Spleen (tissue), 7 donors: ENCODE measurements at regions not wholly inside any gene's neighbourhood (a gene's known extent, or its start where the extent isn't known, plus 50 kb on each side); places are given as distances from the start of the nearest gene placed in this dataset.

Experiments used
- POLR2AphosphoS5 ChIP-seq, 3 donors: sonication (generic); formaldehyde crosslinking; IDR thresholded peaks; one replicate each; pipeline ENCODE4 v1.5.1; 2017; ENCODE audit warnings: antibody characterized with exemption in 3 of 3
- TF ChIP-seq, protein P1 (sequence below), 11 experiments: fragments of 200-600 bp in 7 of 11; fragments of 450-650 bp in 4 of 11; sonication (generic) in 4 of 11; IDR thresholded peaks in 8 of 11; conservative IDR thresholded peaks in 3 of 11; 1 replicate in 7 of 11; 2 replicates in 4 of 11; pipeline versions ENCODE4 v1.4.0 to v1.8.0; 2016 to 2021; ENCODE audit warnings: antibody characterized with exemption in 11 of 11, inconsistent platforms in 4 of 11, mild to moderate bottlenecking in 1 of 11
- donor health status: DM: no; HTN: no; CAD: no; lungs with moderate emphysema.
- donor health status: DM: no; HTN: no; CAD: no.
- donor health status: DM: no; HTN: no; CAD: no.

DNA sequence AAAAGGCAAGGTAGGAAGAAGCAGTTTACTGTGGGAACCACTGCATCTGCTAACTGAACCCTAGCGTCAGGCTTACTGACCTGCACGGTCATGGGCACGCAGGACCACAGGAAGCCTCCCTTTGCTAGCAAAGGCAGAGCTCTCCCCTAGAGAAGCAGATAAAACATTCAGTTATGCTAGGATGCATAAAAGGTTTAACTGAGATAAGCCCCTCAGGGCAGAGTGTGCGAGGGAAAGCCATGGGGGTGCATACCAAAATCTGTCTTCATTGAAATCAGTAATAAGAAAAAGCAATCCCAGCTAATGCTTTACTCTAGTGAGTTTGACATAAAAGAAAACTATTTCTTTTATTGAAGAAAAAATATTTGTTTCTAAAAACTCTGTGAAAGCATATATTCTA is 2403.7 kb upstream of the C9orf72 start:
- TF ChIP-seq POLR2AphosphoS5 (IDR thresholded peaks at IDR 0.05): no peak
- TF ChIP-seq, protein P1, sequence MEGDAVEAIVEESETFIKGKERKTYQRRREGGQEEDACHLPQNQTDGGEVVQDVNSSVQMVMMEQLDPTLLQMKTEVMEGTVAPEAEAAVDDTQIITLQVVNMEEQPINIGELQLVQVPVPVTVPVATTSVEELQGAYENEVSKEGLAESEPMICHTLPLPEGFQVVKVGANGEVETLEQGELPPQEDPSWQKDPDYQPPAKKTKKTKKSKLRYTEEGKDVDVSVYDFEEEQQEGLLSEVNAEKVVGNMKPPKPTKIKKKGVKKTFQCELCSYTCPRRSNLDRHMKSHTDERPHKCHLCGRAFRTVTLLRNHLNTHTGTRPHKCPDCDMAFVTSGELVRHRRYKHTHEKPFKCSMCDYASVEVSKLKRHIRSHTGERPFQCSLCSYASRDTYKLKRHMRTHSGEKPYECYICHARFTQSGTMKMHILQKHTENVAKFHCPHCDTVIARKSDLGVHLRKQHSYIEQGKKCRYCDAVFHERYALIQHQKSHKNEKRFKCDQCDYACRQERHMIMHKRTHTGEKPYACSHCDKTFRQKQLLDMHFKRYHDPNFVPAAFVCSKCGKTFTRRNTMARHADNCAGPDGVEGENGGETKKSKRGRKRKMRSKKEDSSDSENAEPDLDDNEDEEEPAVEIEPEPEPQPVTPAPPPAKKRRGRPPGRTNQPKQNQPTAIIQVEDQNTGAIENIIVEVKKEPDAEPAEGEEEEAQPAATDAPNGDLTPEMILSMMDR (IDR thresholded peaks at IDR 0.05 in 8 of 11, conservative IDR thresholded peaks at IDR 0.05 in 3 of 11): no peak
